Skin of body (tissue), 1 donor: ENCODE measurements at regions not wholly inside any gene's neighbourhood (a gene's known extent, or its start where the extent isn't known, plus 50 kb on each side); places are given as distances from the start of the nearest gene placed in this dataset.
"Not testable (repeated sequence)": the region's sequence is repeated elsewhere in the genome, so short reads cannot be mapped to it uniquely, and the experiment has no call there.

Source experiments
- DNase-seq: peaks from one replicate; lab custom pipeline; 2025; lab: John Stamatoyannopoulos, UW

DNA sequence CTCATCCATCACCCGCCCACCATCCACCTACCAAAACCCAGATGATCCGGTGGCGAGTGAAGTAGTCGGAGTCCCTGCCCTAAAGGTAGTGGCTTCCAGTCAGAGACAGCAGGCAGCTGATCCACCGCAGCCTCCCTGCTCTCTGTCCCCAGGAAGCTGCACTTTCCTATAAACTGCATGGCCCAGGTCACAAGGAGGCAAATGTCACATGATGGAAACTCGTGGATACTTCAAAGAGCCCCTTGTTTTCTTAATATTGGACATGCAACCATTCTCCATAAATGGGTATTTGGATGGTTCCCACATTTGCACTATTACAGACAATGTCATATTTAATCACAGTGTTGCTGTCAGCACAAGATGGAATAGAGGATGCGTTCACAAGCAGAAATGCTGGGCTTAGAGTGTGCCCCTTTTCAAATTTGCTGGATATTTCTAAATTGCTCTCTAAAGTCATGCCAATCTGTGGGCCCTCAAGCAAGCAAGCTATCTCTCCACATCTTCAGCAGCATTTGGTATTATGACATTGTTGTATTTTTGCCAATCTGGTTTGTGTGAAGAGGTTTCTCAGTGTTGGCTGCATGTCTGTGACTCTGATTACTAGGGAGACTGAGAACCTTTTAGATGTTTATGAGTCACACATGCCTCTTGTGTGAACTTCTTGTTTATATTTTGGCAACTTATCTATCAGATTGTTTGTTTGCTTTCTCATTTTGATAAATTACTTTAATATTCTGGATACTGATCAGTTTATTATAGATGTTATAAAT is 822.0 kb downstream of the TNS3 start:
- no peak for DNase-seq

DNA sequence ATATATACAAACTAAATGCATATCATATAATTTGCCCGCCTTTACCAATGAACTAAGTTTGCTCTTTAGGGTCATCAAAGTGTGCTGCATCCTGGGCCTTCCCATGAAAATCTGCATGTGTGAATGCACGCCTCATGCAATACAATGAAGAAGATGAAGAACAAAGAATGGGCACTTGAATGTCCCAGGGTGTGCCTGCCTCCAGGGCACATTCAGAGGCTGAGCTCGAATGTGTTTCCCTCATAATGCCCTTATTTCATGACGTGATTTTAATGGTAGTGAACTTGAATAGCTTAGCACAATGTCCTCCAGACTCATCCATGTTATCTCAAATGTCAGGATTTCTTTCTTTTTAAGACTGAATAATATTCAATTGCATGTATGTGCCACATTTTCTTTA is 824.9 kb downstream of the TNS3 start:
- DNase-seq: no peak

GRCh38 chr7:46756256-46756655 is 825.7 kb downstream of the TNS3 start:
- no peak for DNase-seq

- no peak for DNase-seq
Measured at GRCh38 chr7:46755120-46756034, 826.5 kb downstream of the TNS3 start.

DNA sequence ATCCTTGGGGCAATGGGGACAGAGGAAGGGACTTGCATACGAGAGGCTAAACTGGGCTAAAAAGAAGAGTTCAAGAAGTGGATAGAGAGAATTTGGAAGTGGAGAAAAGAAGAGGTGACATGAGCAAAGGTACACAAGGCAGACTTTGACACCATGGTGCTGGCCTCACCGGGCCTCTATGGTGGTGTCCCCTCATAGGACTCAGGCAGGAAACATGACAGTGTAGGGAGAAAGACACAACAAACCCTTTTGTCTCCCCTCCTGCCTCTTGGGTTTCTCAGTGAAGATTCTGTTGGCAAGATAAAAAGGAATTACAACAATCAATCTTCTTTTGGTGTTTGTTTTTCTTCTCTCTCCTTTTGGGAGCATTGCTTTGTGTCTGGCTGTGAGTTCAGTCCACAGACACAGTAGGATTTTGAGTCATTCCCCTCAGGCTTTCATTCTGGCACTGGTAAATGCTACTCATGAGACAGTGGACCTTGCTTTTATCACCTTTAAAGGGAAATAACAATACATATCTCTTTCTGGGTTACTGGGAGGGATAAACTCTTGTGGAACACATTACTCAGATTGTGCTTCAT is 827.7 kb downstream of the TNS3 start:
- DNase-seq: no peak

DNA sequence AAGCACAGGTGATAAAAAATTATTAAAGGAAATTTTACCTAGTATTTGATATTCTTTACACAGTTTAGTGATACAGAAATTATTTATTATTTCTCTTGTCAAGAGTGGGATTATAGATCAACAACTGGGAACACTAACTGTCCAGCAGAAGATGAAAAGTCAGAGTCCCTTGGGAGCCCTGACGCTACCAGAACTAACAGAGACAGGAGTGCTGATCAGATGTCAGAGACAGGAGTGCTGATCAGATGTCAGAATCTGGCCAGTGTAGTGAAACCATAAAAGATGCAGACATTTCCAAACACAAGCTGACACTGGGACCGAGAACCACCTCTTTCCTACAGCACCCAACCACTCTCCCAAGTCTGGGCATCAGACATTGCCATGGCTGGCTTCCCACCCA is 828.2 kb downstream of the TNS3 start:
- no peak for DNase-seq

DNA sequence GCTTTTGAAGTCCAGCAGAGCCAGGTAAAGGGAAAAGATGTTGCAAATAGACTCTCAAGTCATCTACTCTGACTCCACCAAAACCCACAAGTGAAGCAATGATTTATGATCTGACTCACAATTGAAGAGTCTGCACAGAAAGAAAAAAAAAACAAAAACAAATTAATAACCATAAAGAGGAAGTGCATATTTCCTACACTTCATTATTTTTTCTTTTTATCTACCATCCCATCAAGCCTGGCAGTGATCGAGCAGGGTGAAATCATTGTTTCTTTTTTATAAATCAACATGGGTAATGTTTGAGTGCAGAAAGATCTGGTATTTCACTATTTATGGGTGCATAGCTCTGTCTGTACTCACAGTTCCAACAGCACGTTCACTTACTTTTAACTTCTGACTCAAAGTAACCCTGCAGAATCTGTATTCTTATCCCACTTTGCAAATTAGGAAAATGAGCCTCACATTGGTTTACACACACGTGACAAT is 829.0 kb downstream of the TNS3 start:
- no peak for DNase-seq

DNA sequence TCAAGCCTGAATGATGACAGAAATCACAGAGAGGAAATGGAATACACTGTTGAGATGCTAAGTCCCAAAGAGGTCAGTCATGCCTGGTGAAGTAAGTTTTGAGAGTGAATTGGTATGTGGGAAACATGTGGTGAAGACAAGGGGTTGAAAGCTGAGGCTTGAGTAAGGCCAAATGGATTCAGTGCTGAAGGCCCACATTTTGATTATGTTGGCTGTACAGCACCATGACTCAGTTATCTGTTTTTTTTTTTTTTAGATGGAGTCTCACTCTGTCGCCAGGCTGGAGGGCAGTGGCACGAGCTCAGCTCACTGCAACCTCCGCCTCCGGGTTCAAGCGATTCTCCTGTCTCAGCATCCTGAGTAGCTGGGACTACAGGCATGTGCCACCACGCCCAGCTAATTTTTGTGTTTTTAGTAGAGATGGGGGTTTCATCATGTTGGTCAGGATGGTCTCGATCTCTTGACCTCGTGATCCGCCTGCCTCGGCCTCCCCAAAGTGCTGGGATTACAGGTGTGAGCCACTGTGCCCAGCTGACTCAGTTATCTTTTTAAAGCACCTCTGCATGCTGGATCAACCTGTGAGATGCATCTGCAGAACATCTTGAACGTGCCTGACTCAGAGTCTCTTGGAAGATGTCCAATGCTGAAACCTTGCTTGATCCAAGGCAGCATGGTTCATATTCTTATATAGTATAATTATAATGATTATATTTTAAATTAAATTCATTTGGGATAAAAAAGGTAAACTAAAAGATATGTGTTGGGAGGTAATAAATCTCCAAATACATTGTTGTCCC is 829.8 kb downstream of the TNS3 start:
- not testable (repeated sequence) for DNase-seq

- no peak for DNase-seq
Measured at GRCh38 chr7:46751471-46751870, 830.4 kb upstream of the IGFBP3 start.

DNA sequence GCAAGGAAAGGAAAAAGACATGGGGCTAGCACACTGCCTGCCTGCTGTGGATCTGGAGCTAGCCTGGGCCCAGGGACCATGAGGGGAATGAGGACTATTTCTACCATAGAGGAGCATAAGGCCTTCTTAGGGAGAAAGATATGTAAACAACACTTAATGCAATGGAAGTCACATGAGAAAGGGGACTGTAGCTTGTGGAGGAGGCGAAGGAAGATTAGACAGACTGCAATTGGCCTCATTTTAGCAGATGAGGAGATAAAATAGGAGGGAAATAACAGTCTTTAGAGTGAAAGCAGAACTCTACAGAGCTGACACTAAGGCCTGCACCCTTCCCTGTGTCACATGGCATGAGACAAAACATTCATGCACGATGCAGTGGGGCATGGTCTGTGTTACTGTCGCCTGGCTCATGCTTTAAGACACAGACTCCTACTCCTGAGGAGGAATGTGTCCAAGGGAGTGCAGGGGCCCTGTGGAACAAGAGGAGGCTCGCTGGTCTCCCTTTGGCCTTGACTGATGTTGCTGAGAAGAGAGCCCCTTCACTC is 829.3 kb upstream of the IGFBP3 start:
- no peak for DNase-seq

- DNase-seq: no peak
Measured at GRCh38 chr7:46747869-46748576, 827.0 kb upstream of the IGFBP3 start.

GRCh38 chr7:46746695-46747687 is 825.9 kb upstream of the IGFBP3 start:
- DNase-seq: no peak

GRCh38 chr7:46745707-46746090 is 824.6 kb upstream of the IGFBP3 start:
- no peak for DNase-seq

DNA sequence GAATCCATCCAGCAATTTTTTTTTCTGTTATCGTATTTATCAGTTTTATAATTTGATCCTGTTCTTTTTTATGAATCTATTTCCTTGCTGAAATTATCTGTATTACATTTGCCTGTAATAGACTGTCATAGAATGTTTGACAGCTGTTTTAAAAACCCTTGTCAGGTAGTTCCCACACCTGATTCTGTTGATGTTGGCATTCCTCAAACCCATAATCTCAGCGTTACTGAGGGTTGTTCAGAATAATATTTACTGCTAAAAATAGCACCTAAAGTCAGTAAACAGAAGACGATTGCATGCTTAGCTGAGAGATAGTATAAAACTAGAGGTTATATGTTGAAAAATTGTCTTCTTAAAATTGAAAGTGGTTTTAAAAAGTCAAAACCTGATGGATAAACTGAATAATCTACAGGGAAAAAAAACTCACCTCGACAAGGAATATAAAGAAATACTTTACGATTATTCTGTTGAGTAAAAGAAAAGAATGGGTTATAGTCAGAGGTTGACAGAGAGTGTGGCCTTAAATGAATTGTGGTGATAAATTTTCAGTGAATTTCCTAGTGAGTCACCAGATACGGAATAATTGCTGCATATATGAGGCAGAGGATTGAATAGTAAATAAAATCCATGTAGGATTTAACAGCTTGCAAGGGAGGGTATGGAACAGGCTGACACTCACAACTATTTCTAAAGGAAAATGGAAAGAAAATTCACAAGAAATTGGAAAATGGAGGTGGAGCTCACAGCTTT is 824.1 kb upstream of the IGFBP3 start:
- DNase-seq: no peak

DNA sequence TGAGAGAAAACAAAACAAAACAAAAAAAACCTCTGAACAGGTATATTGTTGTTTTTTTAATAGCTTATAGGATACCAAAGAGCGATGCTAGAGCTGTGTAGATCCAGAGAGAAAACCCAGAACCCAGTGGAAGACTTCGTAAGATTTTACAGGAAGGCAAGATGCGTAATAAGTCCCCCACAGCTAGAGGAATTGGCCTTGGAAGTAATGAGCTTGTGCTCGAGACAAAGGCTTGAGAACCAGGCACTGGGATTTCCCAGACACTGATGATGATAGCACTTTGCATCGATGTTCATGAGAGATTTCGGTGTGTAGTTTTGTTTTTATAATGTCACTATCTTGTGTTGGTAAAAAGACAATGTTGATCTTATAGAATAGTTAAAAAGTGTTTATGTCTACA is 821.5 kb upstream of the IGFBP3 start:
- no peak for DNase-seq

DNA sequence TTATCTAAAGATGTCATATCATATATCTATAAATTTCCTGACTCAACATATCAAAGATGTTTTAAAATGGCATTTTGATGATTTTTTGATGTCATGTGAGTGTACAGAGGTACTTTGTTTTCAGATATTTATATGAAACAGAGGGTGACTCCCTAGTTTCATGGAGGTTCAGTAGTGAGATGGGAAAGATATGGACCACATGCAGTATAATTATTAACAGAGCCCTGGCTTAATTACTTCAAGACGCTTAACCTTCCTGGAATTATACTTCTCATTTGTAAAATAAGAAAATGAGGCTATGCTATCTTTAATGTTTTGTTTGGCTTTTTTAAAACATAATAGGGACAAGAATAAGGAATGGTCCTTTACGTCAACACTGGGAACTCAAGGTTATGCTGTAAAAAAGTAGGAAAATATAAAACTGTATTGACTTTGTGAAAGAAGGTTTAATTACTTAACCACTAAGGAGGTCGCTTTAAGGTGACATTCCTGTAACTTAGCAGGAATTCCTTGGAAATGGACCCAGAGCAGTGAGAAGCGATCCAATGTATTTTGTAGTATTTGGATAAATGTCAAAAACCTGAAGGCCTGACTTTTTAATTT is 821.0 kb upstream of the IGFBP3 start:
- no peak for DNase-seq

- DNase-seq: no peak
Measured at GRCh38 chr7:46741181-46741580, 820.1 kb upstream of the IGFBP3 start.
